ENCODE measurements at regions not wholly inside any gene's neighbourhood (a gene's known extent, or its start where the extent isn't known, plus 50 kb on each side); places are given as distances from the start of the nearest gene placed in this dataset.
"Not testable (repeated sequence)": the region's sequence is repeated elsewhere in the genome, so short reads cannot be mapped to it uniquely, and the experiment has no call there.

DNA sequence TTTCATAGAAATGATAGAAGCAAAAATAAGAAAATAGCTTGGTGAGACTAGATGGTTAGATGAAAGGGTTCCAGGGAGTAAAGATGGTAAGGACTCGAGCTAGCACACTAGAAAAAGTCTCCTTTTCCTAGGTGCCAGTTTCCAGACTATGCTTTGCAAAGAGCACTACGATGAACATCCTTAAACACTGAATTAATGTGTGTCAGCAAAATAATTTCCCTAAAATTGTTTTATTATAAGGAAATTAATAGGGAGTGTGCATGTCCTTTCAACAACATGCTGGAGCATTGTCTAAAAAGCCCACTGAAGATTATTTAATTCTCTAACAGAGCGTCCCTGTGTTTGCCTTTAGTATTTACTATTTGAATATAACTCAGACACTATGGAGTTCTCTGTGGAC, 107.4 kb upstream of the NDUFV2 start:
- DNase-seq: no peak

DNA sequence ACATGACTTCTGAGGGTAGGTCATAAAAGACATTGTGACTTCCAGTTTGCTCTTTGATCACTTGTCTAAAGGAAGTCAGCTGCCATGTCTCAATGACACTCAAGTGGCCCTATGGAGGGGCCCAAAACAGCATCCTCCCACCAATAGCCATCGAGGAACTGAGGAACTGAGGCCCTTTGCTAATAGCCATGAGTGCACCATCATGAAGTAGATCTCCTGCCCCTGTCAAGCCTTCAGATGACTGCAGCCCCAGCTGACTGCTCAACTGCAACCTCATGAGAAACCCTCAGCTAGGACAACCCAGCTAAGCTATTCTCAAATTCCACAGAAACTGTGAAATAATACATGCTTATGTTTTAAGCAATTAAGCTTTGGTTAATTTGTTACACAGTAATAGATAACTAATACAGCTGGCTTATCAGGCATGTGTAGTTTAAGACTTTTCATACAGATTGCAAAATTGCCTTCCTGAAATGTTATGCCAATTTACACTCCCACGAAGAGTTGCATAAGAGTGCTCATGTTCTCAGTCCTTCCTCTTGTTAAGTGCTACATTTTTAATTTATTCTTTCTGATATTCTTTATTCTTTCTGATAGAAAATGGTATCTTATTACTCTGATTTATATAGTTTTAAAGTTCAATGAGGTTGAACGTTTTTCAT, 105.6 kb upstream of the NDUFV2 start:
- DNase-seq: no peak

DNA sequence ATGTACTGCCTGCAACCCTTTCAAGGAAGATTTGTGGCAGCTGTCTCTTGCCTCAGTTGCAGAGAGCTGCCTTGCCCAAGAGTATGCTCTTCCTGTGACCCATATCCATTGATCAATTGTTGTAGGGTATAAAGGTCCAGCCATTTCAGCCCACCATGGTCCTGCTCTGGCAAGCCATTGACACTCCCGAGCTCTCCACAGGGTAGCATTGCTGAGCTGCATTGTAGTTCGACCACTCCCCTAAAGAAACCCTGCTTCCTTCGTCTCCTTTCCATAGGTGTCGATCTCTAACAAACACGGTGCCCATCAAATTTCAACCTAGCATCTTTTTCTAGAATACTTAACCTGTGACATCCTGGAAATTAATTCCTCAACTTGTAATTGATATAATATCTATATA, 104.9 kb upstream of the NDUFV2 start:
- DNase-seq: no peak

DNA sequence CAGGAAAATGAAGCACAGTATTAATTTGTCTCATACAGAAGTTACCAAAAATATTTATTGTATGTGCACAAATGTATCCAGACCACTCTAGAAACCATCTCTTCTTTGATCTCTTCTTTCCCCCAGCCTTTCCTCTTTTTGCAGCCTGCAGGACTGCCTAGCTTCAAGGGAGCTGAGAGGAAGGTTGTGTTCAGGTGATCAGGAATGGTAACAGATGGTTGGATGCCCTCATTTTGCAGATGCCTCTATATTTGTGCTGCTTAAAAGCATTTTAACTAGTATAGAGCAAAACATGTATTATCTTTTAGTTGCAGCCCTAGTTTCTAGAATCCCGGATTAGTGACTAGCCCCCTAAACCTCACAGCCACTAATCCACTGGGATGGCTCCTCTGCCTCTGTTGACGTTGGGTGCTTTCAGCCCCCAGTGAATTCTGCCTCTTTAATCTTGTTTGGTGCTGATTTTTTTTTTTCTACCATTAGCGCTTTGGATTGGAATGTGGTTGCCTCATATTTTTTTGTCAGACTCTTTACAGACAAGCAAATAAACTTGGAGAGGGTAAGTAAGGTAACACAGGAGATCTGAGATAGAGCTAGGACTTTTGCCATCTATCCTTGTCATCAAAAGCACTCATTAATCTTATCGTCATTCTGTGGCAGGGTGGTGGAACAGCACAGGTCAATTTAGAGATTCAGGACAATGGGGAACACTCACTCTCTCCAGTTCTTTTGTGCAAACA, 103.8 kb upstream of the NDUFV2 start:
- no peak for DNase-seq

DNA sequence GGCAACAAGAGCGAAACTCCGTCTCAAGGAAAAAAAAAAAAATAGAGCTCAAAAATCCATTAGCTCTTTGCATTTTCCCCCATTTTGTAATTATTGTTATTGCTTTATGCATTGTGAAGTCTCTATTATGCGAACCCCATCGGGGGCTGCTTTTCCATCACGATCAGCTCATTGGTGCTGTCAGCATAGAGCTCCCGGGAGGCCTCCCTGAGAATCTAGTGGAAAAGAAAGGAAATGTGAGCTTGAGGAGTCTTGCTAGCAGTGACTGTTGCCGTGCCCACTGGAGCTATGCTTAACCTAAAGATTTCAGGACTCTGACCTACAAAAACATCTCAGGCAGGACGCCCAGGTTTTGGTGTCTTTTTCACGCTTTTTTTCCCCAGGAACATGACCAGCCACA, 102.6 kb upstream of the NDUFV2 start:
- DNase-seq: peak; percentile 33

DNA sequence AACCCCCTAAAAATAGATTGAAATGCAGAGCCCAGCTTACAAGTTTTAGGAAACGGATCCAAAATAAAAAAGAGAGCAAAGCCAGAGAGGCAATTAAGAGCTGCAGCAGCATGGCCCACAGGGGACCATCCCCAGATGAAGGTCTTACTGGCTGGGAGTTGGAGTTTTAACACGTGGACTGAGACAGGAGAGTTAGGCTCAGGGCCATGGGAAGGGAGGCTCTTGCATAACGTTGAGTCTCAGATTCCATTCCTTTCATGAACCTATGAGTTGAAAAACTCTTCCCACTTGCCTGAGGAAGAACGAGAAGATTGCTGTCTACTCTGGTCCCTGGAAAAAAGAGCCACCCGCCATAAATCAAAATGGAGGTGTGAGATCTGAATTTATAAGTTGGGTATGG, 101.8 kb upstream of the NDUFV2 start:
- DNase-seq: peak; percentile 30

DNA sequence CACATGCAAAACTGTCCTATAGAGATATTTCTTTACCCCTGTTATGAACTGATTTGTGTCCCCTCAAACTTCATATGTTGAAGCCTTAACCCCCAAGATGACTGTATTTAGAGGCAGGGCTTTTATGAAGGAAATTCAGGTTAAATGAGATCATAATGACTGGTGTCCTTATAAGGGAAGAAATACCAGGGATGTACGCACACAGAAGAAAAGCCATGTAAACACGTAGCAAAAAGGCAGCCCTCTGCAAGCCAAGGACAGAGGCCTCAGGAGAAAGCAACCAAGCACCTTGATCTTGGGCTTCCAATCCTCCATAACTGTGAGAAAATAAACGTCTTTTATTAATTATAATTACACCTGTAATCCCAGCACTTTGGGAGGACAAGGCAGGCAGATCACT, 101.3 kb upstream of the NDUFV2 start:
- DNase-seq: no peak

DNA sequence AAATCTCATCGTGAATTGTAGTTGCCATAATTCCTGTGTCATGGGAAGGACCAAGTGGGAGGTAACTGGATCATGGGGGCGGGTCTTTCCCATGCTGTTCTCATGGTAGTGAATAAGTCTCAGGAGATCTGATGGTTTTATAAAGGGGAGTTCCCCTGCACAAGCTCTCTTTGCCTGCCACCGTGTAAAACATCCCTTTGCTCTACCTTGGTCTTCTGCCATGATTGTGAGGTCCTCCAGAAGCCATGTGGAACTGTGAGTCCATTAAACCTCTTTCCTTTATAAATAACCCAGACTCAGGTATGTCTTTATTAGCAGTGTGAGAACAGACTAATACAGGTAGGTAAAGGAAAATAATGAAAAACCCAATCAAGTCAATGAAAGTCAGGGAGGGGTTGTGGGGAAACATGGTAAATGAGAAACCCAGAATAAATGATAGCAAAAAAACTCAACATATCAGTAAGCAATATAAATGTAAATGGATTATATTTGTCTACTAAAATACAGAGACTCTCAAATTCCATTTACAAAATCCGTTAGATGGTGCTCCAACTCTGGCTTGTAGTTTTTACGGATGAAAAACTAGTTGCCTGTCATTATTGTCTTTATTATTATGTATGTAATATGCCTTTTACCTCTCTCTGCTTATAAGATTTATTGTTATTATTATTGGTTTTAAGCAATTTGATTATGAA, 98.9 kb upstream of the NDUFV2 start:
- DNase-seq: no peak

DNA sequence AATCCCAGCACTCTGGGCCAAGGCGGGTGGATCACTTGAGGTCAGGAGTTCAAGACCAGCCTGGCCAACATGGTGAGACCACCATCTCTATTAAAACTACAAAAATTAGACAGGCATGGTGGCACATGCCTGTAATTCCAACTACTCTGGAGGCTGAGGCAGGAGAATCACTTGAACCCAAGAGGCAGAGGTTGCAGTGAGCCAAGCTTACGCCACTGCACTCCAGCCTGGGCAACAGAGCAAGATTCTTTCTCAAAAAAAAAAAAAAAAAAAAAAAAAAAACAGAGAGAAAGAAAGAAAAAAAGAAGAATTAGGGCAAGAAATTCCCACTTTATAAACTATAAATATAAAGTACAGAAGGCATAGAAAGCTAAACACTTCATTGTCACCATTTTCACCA, 98.2 kb upstream of the NDUFV2 start:
- DNase-seq: not testable (repeated sequence)

DNA sequence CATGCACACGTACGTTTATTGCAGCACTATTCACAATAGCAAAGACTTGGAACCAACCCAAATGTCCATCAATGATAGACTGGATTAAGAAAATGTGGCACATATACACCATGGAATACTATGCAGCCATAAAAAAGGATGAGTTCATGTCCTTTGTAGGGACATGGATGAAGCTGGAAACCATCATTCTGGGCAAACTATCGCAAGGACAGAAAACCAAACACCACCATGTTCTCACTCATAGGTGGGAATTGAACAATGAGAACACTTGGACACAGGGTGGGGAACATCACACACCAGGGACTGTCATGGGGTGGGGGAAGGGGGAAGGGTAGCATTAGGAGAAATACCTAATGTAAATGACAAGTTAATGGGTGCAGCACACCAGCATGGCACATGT, 94.8 kb upstream of the NDUFV2 start:
- DNase-seq: not testable (repeated sequence)

DNA sequence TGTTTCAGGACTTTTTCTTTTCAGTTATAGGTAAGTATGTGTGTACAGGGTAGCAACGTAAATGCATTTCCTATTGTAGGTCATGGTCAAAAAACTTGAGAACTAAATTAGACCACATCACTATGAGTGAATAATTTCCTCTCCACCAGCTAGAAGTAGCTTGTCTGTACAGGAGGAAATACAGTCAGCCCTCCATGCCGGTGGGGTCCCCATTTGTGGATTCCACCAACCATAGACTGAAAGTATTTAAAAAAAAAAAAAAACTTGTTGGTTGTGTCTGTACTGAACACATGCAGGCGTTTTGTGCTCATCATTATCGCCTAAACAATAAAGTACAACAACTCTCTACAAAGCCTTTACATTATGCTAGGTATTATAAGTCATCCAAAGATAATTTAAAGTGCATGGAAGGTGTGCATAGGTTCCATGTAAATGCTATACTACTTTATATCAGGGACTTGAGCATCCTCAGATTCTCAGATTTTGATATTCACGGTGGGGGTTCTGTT, 94.2 kb upstream of the NDUFV2 start:
- DNase-seq: no peak

DNA sequence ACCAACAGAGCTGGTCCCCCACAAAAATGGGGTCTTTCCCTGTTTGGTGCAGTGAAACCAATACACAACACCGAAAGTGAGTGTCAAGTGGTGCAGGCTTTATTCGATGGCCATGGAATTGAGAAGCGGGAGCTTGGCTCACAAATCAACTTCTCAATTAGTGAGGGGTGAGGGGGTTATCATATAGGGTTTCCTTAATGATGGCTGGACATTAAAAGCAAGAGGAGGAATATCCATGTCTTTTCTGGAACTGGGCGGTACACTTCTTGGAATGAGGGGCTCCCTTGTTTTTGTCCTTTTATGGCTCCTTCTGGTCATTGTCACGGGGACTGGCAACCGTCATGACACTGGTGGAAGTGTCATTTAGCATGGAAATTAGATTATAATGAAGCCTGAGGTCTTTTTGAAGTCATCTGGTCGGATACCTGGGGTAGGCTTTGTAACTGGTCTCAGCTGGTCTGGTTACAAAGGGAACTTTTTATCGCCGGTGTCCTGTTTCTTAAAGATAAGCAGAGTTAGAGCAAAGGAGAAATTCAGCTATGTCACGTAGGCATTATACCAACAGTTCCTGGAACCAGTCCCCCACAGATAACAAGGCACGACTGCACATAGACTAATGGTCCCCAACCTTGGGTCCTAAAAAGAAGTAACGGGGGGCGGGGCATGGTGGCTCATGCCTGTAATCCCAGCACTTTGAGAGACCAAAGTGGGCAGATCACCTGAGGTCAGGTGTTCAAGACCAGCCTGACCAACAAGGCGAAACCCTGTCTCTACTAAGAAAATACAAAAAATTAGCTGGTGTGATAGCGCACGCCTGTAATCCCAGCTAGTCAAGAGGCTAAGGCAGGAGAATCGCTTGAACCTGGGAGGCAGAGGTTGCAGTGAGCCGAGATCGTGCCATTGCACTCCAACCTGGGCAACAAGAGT, 93.5 kb upstream of the NDUFV2 start:
- DNase-seq: no peak

DNA sequence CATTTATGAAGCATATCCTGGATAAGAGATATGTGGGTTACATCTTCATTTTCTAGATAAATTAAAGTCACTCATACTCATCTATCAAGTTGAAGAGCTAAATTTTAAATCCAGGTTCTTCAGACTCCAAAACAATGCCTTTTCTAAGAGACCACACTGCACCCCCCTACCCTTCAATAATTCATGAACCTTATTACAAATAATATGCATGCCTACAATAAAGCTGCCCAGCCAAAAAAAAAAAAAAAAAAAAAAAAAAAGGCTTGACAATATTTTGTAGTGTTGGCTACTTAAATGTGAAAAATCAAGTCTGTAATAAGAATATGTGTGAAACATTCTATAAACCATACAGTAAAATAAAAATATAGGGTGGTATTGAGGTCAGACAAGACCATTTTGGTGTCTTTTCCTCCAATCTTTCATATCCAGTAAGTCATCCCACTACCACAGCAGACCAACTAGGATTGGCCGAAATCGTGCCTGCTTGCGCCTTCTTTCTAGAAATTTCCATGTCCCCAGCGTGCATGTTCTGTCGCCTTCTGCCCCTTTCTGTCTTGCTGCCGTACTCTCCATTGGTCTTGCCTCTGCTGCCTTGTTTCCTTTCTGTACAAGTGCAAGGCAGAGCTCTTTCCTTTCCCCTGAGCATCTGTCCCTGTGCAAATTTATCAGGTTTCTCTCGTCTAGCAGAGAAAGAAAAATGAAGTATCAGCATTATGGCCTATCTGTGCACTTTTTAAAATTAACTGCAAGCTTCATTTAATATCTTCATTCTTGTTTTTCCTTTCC, 92.6 kb upstream of the NDUFV2 start:
- no peak for DNase-seq

DNA sequence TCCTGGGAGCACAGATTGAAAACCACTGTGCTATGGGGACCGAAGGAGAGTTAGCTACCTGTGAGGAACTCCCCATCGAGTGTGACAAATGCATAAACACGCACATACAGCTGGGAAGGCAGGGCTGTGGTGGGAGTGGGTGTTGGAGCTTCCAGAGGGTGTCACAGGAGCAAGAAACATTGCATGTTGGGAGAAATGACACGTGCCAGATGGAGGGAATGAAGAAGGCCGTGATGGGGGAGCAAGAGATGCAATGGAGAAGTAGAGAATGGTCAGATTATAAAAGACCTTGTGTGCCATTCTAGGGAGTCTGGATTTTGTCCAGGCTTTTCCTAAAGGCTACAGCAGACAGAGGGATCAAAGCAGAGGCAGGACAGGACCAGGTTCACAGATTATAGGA, 91.1 kb upstream of the NDUFV2 start:
- DNase-seq: no peak

DNA sequence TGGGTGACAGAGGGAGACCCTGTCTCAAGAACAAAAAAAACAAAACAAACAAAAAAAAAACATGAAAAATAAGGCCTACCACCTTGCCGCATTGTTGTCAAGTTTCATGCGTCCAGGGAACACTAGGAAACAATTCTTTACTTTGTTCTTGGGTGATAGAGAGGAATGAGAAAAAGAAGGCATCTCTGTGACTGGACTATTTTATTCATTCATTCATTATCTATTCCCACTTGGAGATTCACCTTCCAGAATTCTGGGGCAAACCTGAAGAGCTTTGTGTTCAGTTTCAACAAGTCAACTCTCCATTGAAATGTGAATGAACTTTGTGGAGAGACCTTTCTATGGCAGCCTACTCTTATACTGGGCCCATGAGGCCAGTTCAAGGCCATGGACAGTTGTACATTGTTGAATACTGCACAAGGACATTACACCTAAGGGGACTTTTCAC, 88.5 kb upstream of the NDUFV2 start:
- DNase-seq: no peak

DNA sequence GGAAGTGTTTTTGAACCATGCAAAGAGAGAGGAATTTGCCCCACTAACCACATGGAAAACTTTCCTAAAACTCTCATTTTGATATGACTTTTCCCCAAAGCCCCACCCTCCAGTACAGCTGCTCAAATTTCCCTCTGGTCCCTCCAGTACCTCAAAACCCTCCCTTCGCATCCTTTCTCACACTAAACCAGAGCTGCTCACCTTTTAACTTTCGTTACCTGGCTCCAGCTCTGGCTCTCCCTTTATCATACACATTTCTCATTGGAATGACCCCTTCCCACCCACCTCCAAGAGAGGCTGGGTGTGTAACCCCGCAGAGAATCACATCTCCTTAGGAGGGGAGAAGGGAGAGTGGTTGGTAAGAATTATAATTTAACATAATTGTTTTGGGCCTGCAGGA, 86.8 kb upstream of the NDUFV2 start:
- DNase-seq: no peak

DNA sequence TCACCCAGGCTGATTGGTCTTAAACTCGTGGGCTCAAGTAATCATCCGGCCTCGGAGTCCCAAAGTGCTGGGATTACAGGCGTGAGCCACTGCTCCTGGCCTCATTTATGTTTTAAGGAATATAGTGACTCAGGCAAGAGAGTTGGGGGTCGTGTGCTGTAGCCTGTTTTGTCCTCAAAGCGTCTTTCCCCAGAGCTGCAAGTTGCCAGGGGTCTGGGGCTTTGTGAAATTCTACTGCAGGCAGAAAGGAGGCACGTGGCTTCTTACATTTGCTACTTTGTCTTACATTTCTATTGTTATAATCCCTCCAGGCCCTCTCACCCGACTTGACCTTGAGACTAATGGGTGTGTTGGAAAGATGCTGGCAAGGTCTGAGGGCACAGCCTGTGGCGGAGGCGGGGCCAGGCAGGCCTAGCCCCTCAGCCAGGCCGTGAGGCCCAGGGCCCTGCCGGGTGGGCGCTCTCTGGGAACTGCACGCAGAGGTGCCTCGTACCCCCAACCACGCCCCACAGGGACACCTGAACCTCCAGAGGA, 85.8 kb upstream of the NDUFV2 start:
- DNase-seq: no peak

DNA sequence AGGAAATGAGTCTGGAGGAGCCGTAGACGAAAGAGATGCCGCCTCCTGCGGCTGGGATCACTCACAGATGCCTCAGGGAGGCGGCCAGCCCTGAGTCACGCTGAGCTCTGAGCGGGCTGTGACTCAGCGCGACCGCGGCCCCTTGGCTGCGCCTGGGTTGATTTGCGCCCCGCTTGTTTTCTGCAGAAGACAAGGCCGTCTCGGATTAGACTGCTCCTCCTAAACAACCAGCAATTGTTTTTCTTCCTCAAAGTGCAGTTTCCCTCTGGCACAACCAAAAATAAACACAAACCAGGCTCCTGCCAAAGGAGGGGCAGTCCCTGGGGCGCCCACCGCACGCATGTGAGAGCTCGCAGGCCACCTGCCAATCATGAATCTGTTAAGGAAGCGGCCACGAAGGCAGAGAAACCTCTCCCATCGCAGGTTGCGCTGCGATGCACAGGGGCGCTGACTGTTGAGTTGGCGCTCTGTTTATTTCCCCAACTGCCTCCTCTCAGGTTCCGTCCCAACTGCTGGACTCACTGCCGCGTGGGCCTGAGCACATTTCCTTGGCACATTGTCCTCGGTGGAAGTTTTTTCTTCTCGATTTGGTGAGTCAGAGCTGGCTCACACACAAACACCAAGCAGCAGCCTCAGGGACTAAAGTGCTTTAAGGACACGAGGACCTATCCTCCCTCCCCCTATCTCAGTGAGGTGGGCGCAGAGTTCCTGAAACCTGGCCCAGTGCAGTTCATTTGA, 85.2 kb upstream of the NDUFV2 start:
- DNase-seq: peak; percentile 60

DNA sequence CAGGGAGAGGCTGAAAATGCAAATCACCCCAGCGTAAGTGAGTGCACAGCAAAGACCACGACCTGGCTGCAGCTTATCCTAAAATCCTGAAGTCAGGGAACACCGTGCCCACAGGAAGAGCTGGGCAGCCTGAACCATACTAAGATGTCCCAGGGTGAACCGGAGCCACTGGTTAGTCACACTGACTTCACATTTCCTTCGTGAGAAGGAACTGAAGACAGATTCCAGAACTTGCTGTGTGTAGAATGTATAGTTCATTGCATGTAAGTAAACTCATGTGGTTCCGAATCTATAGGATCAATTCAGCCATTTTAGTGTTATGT, 84.6 kb upstream of the NDUFV2 start:
- no peak for DNase-seq

DNA sequence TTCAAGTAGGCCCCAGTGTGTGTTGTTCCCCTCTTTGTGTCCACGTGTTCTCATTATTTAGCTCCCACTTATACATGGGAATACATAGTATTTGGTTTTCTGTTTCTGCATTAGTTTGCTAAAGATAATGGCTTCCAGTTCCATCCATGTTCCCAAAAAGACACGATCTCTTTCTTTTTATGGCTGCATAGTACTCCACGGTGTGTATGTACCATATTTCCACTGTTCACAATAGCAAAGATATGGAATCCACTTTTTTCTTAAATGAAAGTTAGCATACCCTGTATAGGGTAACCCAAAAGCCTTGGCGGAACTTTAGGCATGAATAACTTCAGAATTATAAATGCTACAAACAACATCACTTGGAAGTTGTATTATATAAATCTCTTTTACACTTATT, 83.4 kb upstream of the NDUFV2 start:
- DNase-seq: no peak

DNA sequence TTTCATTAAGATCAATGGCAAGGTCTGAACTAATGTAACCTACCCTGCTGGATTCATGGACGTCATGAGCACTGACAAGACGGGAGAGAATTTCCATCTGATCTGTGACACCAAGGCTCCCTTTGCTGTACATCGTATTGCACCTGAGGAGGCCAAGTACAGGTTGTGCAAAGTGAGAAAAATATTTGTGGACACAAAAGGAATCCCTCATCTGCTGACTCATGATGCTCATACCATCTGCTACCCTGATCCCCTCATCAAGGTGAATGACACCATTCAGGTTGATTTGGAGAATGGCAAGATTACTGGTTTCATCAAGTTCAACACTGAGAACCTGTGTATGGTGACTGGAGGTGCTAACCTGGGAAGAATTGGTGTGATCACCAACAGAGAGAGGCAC, 82.3 kb upstream of the NDUFV2 start:
- no peak for DNase-seq
